ENCODE measurements at regions not wholly inside any gene's neighbourhood (a gene's known extent, or its start where the extent isn't known, plus 50 kb on each side); places are given as distances from the start of the nearest gene placed in this dataset.

- Histone ChIP-seq H3K4me2 (ENCODE audit: unreplicated experiment) (peak overlapping the region; percentile 85), H3K9me3 (ENCODE audit: low read depth) (no peaks in the 10 kb centered on the region), H3F3A (ENCODE audit: insufficient read depth) (peaks cover 26% of the 10 kb centered on the region), H3K27ac (peak overlapping the region; percentile 95), H3K27me3 (replicated peaks; ENCODE audit: insufficient read depth) (no peaks in the 10 kb centered on the region), H3K79me2 (ENCODE audit: insufficient read depth) (no peaks in the 10 kb centered on the region), H4K20me1 (ENCODE audit: insufficient read depth) (no peaks in the 10 kb centered on the region), H3K9me2 (ENCODE audit: insufficient read depth) (no peaks in the 10 kb centered on the region), H3K9ac (peak overlapping the region; percentile 92), H3K4me1 (ENCODE audit: insufficient read depth) (peaks cover 31% of the 10 kb centered on the region), H3K36me3 (ENCODE audit: low read depth) (no peaks in the 10 kb centered on the region), H2AFZ (peak overlapping the region; percentile 86), H3K4me3 (peak overlapping the region; percentile 80)
- DNase-seq = peak; percentile 98
- 10 to 12% methylated on average over 6 of the region's 6 CpGs for WGBS, 2 experiments (ENCODE audit: low coverage in 1 of 2, low lambda C conversion rate in 2 of 2, missing lambda C conversion rate in 2 of 2)
- TF ChIP-seq EZH2 (IDR thresholded peaks at IDR 0.05; ENCODE audit: insufficient read depth, poor library complexity, severe bottlenecking) (no peak), EZH2phosphoT487 (IDR thresholded peaks at IDR 0.05; ENCODE audit: insufficient read depth, low read depth) (no peak)
- in situ Hi-C loops (cut with MboI) = loop anchor here (25.0 kb wide), 1 partner anchor 667 kb away; the partner anchor contains the start of gene TBX3
Measured at GRCh38 chr12:115354007-115354890, 670.3 kb upstream of the TBX3 start.

DNA sequence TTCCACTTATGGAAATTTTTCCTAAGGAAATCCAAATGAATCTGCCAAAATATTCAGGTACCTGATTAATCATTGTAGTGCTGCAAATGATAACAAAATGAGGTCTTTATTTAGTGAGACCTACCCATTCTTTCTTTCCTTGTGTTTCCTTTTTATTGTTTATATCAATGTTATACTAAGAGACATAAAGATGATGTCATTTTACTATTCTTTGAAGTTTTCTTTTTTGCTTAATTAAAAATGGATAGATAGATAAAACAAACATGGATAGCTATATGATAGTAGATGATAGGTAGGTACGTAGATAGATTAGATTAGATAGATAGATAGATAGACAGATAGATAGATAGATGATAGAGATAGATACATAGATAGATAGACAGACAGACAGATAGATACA lies 669.5 kb upstream of the TBX3 start:
- Histone ChIP-seq H3K27me3 (replicated peaks; ENCODE audit: insufficient read depth) (no peaks in the 10 kb centered on the region), H3K9me3 (ENCODE audit: low read depth) (no peaks in the 10 kb centered on the region), H3K4me1 (ENCODE audit: insufficient read depth) (peaks cover 31% of the 10 kb centered on the region), H3F3A (ENCODE audit: insufficient read depth) (peaks cover 26% of the 10 kb centered on the region), H3K79me2 (ENCODE audit: insufficient read depth) (no peaks in the 10 kb centered on the region), H3K9ac (peak overlapping the region; percentile 92; the same call in 1 of the 2 replicates), H3K9me2 (ENCODE audit: insufficient read depth) (no peaks in the 10 kb centered on the region), H3K4me2 (ENCODE audit: unreplicated experiment) (peak overlapping the region; percentile 85), H3K27ac (peak overlapping the region; percentile 95), H4K20me1 (ENCODE audit: insufficient read depth) (no peaks in the 10 kb centered on the region), H3K36me3 (ENCODE audit: low read depth) (no peaks in the 10 kb centered on the region), H3K4me3 (no peak overlapping the region), H2AFZ (no peak overlapping the region)
- no peak for DNase-seq
- TF ChIP-seq EZH2phosphoT487 (IDR thresholded peaks at IDR 0.05; ENCODE audit: insufficient read depth, low read depth) = no peak
- TF ChIP-seq EZH2 (IDR thresholded peaks at IDR 0.05; ENCODE audit: insufficient read depth, poor library complexity, severe bottlenecking) = no peak
- 95 to 98% methylated on average over 1 of the region's 1 CpG for WGBS, 2 experiments (ENCODE audit: low coverage in 1 of 2, low lambda C conversion rate in 2 of 2, missing lambda C conversion rate in 2 of 2)
- in situ Hi-C loops (cut with MboI) = loop anchor here (25.0 kb wide), 1 partner anchor 666 kb away; the partner anchor contains the start of gene TBX3

DNA sequence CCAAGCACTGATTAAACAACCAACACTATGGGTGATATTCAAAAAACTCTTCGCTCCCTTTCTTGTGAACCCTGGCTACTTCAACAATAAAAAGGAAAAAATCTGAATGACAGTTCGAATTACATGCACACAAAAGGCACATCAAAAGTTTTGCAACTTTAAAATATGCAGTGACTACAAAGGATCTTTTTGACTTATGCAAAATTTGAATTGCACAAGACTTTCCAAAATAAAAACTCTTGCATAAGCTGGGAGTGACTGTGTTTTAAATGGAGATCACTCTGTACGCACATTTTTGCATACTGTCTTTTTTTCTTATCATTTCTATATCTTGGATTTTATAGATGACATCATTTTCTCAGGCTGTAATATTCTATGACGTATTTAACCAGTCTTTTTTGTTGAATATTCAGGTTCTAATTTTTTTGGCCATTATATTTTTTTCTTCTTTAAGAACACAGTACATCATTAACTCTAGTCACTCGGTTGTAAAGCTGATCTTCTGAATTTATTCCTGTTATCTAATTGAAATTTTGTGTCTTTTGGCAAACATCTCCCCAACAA lies 667.6 kb upstream of the TBX3 start:
- no peaks in the 10 kb centered on the region for H3K9me2 ChIP-seq (ENCODE audit: insufficient read depth)
- peaks cover 31% of the 10 kb centered on the region for H3K4me1 ChIP-seq (ENCODE audit: insufficient read depth)
- DNase-seq = peak; percentile 81
- H3K27ac ChIP-seq = peak overlapping the region; percentile 40
- H3K79me2 ChIP-seq (ENCODE audit: insufficient read depth) = no peaks in the 10 kb centered on the region
- H3K4me3 ChIP-seq = no peak overlapping the region
- H3K9me3 ChIP-seq (ENCODE audit: low read depth) = no peaks in the 10 kb centered on the region
- no peak overlapping the region for H3K9ac ChIP-seq
- peaks cover 26% of the 10 kb centered on the region for H3F3A ChIP-seq (ENCODE audit: insufficient read depth)
- no peaks in the 10 kb centered on the region for H3K36me3 ChIP-seq (ENCODE audit: low read depth)
- in situ Hi-C loops (cut with MboI) = loop anchor here (25.0 kb wide), 1 partner anchor 664 kb away; the partner anchor contains the start of gene TBX3
- TF ChIP-seq EZH2phosphoT487 (IDR thresholded peaks at IDR 0.05; ENCODE audit: insufficient read depth, low read depth) (no peak), EZH2 (IDR thresholded peaks at IDR 0.05; ENCODE audit: insufficient read depth, poor library complexity, severe bottlenecking) (no peak)
- H2AFZ ChIP-seq = no peak overlapping the region
- 39% methylated on average over 5 of the region's 5 CpGs for WGBS, 2 experiments (ENCODE audit: low coverage in 1 of 2, low lambda C conversion rate in 2 of 2, missing lambda C conversion rate in 2 of 2)
- H4K20me1 ChIP-seq (ENCODE audit: insufficient read depth) = no peaks in the 10 kb centered on the region
- no peaks in the 10 kb centered on the region for H3K27me3 ChIP-seq (replicated peaks; ENCODE audit: insufficient read depth)
- peak overlapping the region; percentile 5 for H3K4me2 ChIP-seq (ENCODE audit: unreplicated experiment)

- WGBS, 2 experiments (ENCODE audit: low coverage in 1 of 2, low lambda C conversion rate in 2 of 2, missing lambda C conversion rate in 2 of 2) = 71 to 100% methylated on average over 1 of the region's 1 CpG
- Histone ChIP-seq H3K79me2 (ENCODE audit: insufficient read depth) (no peaks in the 10 kb centered on the region), H3K9me3 (ENCODE audit: low read depth) (no peaks in the 10 kb centered on the region), H3K36me3 (ENCODE audit: low read depth) (no peaks in the 10 kb centered on the region), H3K9me2 (ENCODE audit: insufficient read depth) (no peaks in the 10 kb centered on the region), H2AFZ (no peak overlapping the region), H3K27me3 (replicated peaks; ENCODE audit: insufficient read depth) (no peaks in the 10 kb centered on the region), H3K4me3 (no peak overlapping the region), H3F3A (ENCODE audit: insufficient read depth) (peaks cover 19% of the 10 kb centered on the region), H3K9ac (no peak overlapping the region), H3K27ac (no peak overlapping the region), H3K4me1 (ENCODE audit: insufficient read depth) (peaks cover 22% of the 10 kb centered on the region), H4K20me1 (ENCODE audit: insufficient read depth) (no peaks in the 10 kb centered on the region), H3K4me2 (ENCODE audit: unreplicated experiment) (no peak overlapping the region)
- in situ Hi-C loops (cut with MboI) = loop anchor here (25.0 kb wide), 1 partner anchor 662 kb away; the partner anchor contains the start of gene TBX3
- TF ChIP-seq EZH2phosphoT487 (IDR thresholded peaks at IDR 0.05; ENCODE audit: insufficient read depth, low read depth) (no peak), EZH2 (IDR thresholded peaks at IDR 0.05; ENCODE audit: insufficient read depth, poor library complexity, severe bottlenecking) (no peak)
- no peak for DNase-seq
Measured at GRCh38 chr12:115349711-115350110, 665.7 kb upstream of the TBX3 start.

Measured in GM23248 (cell line).